BJ (cell line): ENCODE measurements at regions not wholly inside any gene's neighbourhood (a gene's known extent, or its start where the extent isn't known, plus 50 kb on each side); places are given as distances from the start of the nearest gene placed in this dataset.

Experiments used
- CTCF ChIA-PET: fragments of 350-600 bp; formaldehyde crosslinking; extraction: SDS; loops from one replicate; lab custom pipeline; 2021; ENCODE audit warnings: antibody characterized with exemption, inconsistent platforms; lab: Yijun Ruan, JAX
- POLR2A ChIA-PET: fragments of 300-600 bp; sonication (Branson Sonifier 250); formaldehyde crosslinking; extraction: SDS; loops from one replicate; lab custom pipeline; 2021; ENCODE audit warnings: antibody characterized with exemption; lab: Charles Lee
- DNase-seq: peaks from one replicate; pipeline ENCODE4 v3.0.0-alpha.2; 2011; ENCODE audit warnings: low read depth
- H3K27me3 ChIP-seq: 2 replicates; pipeline ENCODE4 v1.6.0; 2011; ENCODE audit warnings: low read length; ENCODE audit not compliant: control insufficient read depth, insufficient read depth
- H3K36me3 ChIP-seq: 2 replicates; pipeline ENCODE4 v1.5.1; 2011; ENCODE audit warnings: low read length; ENCODE audit not compliant: control insufficient read depth, insufficient read depth
- H3K4me3 ChIP-seq: 2 replicates; pipeline ENCODE4 v1.5.1; 2011; ENCODE audit warnings: low read depth, mild to moderate bottlenecking, control low read depth, low read length
- TF ChIP-seq, protein P1 (sequence below): IDR thresholded peaks from 2 replicates; pipeline ENCODE4 v1.5.1; 2011; ENCODE audit warnings: low read depth, mild to moderate bottlenecking, control low read depth, inconsistent platforms, low read length, moderate library complexity; ENCODE audit not compliant: insufficient read depth

DNA sequence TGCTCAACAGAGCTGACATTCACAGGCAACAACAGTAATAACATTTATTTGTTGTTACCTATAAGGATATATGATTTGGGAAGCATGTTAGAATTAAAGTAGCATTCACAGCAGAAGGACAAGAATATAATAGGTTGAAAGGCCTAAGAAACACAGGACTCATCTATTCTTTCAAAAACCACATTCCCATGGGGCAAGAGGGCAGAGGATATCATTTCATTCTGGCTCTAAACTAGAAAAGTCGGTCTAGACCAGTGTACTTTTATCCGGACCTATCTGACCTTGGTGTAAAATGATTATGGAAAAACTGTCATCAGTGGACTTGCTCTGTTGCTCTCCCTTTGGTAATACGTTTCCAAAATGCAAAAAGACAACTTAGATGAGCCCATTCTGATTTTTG is 914.7 kb upstream of the CITED2 start:
- no peaks in the 10 kb centered on the region for H3K27me3 ChIP-seq
- CTCF ChIA-PET = no interaction called here
- POLR2A ChIA-PET = no interaction called here
- DNase-seq = no peak
- no peak overlapping the region for H3K4me3 ChIP-seq
- TF ChIP-seq, protein P1, sequence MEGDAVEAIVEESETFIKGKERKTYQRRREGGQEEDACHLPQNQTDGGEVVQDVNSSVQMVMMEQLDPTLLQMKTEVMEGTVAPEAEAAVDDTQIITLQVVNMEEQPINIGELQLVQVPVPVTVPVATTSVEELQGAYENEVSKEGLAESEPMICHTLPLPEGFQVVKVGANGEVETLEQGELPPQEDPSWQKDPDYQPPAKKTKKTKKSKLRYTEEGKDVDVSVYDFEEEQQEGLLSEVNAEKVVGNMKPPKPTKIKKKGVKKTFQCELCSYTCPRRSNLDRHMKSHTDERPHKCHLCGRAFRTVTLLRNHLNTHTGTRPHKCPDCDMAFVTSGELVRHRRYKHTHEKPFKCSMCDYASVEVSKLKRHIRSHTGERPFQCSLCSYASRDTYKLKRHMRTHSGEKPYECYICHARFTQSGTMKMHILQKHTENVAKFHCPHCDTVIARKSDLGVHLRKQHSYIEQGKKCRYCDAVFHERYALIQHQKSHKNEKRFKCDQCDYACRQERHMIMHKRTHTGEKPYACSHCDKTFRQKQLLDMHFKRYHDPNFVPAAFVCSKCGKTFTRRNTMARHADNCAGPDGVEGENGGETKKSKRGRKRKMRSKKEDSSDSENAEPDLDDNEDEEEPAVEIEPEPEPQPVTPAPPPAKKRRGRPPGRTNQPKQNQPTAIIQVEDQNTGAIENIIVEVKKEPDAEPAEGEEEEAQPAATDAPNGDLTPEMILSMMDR = no peak
- no peaks in the 10 kb centered on the region for H3K36me3 ChIP-seq

DNA sequence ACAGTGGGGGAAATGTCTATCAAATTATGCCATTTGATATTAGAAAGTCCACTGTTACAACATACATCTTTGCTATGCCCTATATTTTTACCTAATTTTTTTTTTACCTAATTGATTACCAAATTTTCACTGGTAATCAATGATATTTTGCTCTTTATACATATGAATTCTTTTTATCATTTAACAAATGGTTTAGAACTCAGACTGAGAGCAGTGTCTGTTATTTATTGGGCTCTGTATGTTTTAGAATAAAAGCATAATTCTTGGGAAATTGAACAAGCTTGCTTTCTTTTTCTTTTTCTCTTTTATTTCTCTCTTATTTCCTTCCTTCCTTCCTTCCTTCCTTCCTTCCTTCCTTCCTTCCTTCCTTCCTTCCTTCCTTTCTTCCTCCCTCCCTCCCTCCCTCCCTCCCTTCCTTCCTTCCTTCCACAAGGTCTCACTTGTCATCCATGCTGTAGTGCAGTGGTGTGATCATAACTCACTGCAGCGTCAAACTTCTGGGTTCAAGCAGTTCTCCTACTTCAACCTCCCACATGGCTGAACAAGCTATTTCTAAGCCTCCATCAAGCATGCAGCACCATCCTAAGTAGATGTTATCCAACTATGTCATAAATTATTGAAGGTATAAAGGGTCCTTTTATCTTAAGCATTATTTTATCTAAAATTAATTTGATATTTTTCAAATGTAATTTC is 911.7 kb upstream of the CITED2 start:
- H3K4me3 ChIP-seq = no peak overlapping the region
- TF ChIP-seq, protein P1 = no peak
- no peaks in the 10 kb centered on the region for H3K36me3 ChIP-seq
- CTCF ChIA-PET = interaction anchor here (0.7 to 1.0 kb wide), 2 partner anchors 10 to 172 kb away, joined by 3 read pairs; no protein-coding TSS in a partner anchor
- H3K27me3 ChIP-seq = no peaks in the 10 kb centered on the region
- POLR2A ChIA-PET = interaction anchor here (0.5 kb wide), 1 partner anchor 912 kb away, joined by 7 read pairs; the partner anchor contains the start of gene CITED2
- no peak for DNase-seq

DNA sequence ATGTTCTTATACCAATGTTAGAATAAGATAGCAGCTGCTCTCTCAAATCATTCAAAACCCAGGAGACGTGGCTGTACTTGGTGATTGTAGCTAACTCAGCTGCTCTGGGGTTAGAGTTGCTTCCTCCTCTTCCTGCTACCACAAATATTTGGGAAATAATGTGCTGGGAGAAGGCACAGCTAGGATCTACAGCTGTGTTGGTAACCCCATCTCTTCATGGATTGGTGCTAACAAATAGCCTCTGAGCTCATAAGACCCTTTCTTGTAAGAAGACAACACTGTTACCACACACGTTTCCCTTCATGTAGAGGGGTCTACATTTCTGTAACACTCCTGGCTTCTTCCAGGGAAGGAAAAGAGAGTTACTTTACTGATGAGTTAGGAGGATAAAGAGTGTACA is 911.0 kb upstream of the CITED2 start:
- Histone ChIP-seq H3K4me3 (no peak overlapping the region), H3K36me3 (no peaks in the 10 kb centered on the region), H3K27me3 (no peaks in the 10 kb centered on the region)
- ChIA-PET CTCF (interaction anchor here (0.5 to 1.0 kb wide), 3 partner anchors 9 to 1142 kb away, joined by 3 read pairs; no protein-coding TSS in a partner anchor), POLR2A (interaction anchor here (0.5 kb wide), 1 partner anchor 911 kb away, joined by 7 read pairs; the partner anchor contains the start of gene CITED2)
- TF ChIP-seq, protein P1 = no peak
- DNase-seq = no peak

DNA sequence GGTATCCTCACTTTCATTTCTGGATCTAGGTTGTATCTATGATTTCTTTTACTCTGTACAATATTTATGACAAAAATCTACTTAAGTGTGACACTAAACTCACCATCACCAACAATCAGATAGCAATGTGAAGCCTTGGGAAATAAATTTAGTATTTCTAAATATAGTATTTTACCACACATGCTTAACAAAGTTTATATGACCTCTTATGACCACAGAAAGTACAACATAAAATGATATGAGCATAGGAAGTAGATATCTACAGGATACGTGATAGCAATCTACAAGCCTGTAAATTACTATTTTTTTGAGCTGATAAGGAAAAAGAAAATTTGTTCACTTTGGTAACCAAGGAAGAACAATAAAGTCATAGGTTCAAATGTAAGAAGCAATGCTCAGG is 910.4 kb upstream of the CITED2 start:
- ChIA-PET POLR2A (no interaction called here), CTCF (interaction anchor here (0.5 to 1.0 kb wide), 2 partner anchors 8 to 1141 kb away, joined by 3 read pairs; no protein-coding TSS in a partner anchor)
- TF ChIP-seq, protein P1 = no peak

DNA sequence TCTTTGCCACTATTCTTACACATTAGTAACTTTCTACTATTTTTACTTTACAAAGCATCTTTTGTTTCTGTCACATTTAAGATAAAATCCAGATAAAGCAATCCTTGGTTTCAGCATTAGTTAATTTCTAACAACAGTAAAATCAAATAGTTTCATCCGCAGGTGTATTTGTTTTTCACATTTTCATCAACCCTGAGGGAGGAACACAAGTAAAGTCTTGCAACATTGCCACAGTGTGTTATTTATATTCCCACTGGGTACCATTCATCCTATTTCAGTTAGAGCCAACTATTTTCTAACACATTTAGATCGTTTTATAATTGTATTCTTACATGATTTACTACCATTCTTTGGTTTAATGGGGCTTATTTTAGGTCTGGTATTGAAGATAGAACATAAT is 908.7 kb upstream of the CITED2 start:
- Histone ChIP-seq H3K27me3 (no peaks in the 10 kb centered on the region), H3K36me3 (no peaks in the 10 kb centered on the region), H3K4me3 (no peak overlapping the region)
- TF ChIP-seq, protein P1 = no peak
- no peak for DNase-seq
- ChIA-PET CTCF (interaction anchor here (0.5 to 1.4 kb wide), 3 partner anchors 10 to 65 kb away, joined by 3 to 4 read pairs (median 3); no protein-coding TSS in a partner anchor), POLR2A (no interaction called here)

More for the DNA sequence above, 910.4 kb upstream of the CITED2 start:
- DNase-seq = no peak
- no peaks in the 10 kb centered on the region for H3K27me3 ChIP-seq
- H3K36me3 ChIP-seq = no peaks in the 10 kb centered on the region
- no peak overlapping the region for H3K4me3 ChIP-seq
